Prostate gland (tissue), 2 donors: ENCODE measurements at regions not wholly inside any gene's neighbourhood (a gene's known extent, or its start where the extent isn't known, plus 50 kb on each side); places are given as distances from the start of the nearest gene placed in this dataset.

Experiments used
- POLR2A ChIP-seq: fragments of 450-650 bp; IDR thresholded peaks from one replicate; pipeline ENCODE4 v1.6.1; 2016; ENCODE audit warnings: antibody characterized with exemption, mild to moderate bottlenecking
- TF ChIP-seq, protein P1 (sequence below), 4 experiments: fragments of 200-600 bp in 2 of 4; fragments of 450-650 bp in 2 of 4; sonication (generic) in 2 of 4; IDR thresholded peaks; 1 replicate in 3 of 4; 2 replicates in 1 of 4; pipeline ENCODE4 v1.5.1; 2016 to 2019; ENCODE audit warnings: antibody characterized with exemption in 4 of 4, mild to moderate bottlenecking in 2 of 4, moderate library complexity in 2 of 4

DNA sequence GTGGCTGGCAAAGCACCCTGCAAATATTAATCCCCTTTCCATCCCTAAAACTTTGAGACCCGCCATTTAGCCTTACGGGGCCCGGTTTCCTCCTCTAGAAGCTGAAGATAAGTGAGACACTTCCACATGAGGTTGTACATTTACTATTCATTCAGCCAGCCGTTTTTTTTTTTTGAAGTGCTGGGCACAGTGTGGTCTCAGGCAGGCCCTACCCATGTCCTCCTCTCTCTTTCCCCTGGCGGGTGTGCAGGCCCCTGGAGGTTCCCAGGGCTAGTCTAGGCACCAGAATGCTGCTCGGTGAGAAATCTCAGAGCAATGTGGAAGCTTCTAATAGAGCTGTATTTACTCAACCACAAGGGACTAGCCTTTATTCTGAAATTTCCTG is 107.4 kb upstream of the LARP1 start:
- no peak for TF ChIP-seq POLR2A
- TF ChIP-seq, protein P1, sequence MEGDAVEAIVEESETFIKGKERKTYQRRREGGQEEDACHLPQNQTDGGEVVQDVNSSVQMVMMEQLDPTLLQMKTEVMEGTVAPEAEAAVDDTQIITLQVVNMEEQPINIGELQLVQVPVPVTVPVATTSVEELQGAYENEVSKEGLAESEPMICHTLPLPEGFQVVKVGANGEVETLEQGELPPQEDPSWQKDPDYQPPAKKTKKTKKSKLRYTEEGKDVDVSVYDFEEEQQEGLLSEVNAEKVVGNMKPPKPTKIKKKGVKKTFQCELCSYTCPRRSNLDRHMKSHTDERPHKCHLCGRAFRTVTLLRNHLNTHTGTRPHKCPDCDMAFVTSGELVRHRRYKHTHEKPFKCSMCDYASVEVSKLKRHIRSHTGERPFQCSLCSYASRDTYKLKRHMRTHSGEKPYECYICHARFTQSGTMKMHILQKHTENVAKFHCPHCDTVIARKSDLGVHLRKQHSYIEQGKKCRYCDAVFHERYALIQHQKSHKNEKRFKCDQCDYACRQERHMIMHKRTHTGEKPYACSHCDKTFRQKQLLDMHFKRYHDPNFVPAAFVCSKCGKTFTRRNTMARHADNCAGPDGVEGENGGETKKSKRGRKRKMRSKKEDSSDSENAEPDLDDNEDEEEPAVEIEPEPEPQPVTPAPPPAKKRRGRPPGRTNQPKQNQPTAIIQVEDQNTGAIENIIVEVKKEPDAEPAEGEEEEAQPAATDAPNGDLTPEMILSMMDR (IDR thresholded peaks at IDR 0.05), result no peak
